GM21381 (cell line): ENCODE measurements at regions not wholly inside any gene's neighbourhood (a gene's known extent, or its start where the extent isn't known, plus 50 kb on each side); places are given as distances from the start of the nearest gene placed in this dataset.

Experiments used
- ATAC-seq: cut with Tn5 transposase; IDR thresholded peaks from one replicate; pipeline ENCODE4 v1.9.1; 2021; ENCODE audit warnings: mild to moderate bottlenecking, moderate library complexity; ENCODE audit not compliant: unreplicated experiment

DNA sequence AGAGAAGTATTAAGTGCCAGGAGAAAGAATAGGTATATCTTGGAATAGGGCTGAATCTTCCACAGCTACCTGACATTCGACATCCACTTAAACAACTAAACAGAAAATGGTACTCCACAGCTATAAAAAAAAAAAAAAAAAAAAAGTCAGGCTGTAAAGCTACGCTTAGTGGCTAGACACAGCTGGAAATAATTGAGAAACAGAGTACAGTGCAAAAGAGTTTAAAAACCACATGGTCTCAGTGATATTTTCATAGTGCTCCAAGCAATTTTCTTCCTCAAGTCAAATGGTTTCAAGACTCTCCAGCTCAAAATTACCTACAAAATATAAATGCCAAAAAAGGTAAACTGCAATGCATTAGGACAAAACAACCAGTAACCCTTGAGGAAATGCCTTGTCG is 607.1 kb downstream of the KCNJ2 start:
- ATAC-seq = no peak

- no peak for ATAC-seq
These were observed 610.7 kb downstream of the KCNJ2 start for GRCh38 chr17:70780031-70780430.

DNA sequence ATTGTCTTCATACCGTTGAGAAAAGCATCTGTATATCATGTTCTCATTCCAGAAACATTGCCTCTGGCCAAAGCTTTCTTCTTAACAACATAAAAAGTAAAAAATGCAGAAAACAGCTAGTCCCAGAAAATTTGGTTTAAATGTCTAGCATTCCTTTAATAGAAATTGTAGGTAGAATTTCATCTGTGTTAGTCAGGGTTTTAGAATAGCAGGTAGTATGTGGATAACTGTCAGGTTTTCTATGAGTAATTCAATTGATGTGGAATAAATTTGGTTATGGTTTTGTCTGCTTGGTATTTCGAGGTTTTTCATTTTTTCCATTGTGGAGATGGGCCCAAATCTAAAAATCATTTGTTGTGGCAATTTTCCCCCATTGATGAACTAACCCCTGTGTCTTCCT is 616.7 kb downstream of the KCNJ2 start:
- ATAC-seq = no peak

DNA sequence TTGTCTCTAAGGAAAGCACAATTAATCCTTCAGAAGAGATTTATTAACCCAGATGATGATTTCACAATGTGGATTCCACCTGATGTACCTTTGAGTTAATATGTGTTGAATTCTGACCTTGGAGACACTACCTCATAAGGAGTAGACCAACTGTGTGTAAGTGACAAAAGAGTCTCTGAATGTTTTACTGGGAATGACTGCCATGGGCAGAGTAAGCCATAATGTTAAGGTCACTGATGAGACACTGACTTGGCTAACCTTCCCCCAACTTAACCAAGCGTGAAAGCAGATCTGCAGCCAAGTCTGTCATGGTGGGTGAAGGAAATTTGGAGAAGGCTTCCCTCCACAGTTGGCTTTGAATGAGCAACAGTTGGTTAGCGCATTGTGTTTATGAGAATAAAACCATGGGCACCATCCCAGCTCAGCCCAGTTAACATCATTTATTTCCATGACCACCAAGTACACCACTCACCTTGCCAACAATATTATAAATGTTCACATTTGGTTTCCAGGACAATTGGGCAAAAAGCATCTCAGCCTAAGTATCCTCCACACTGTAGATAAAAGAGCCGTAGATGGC is 618.5 kb downstream of the KCNJ2 start:
- no peak for ATAC-seq

- no peak for ATAC-seq
These were observed 622.6 kb downstream of the KCNJ2 start for GRCh38 chr17:70791748-70792443.

DNA sequence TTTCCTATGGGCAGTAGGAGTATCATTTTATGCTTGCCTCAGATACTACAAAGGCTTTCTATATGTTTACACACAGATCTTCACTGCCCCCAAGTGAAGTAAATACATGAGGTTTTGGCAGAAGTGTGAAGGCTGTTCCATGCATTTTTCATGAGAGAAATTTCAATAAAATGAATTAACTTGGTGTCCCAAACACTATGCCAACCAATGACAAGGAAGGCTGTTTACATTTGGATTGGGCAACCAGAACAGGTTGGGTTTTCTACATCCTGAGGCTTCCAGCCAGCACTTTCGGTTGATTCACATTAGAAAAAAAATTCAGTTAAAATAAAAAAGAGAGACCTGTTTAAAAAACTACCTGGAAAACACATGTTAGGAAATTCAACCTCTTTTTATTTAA is 625.4 kb downstream of the KCNJ2 start:
- ATAC-seq = no peak

- ATAC-seq = no peak
These were observed 626.3 kb downstream of the KCNJ2 start for GRCh38 chr17:70795620-70796019.

DNA sequence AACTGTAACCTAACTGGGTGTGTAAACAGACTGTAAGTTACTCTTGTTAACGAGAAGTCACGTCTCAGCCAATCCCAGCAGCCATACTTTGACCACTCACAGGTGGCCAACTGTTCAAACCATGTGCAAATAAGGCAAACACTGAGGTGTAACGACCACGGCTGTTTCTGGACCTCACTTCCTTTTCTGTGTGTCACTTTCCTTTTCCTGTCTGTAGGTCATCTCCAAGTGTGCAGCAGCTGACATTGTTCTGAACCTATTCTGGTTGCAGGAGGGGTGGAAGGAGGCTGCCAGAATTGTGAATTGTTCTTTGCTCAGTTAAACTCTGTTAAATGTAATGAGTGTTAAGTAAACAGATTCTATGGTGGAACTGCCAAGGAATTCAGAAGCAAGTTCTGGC is 627.4 kb downstream of the KCNJ2 start:
- ATAC-seq = no peak

DNA sequence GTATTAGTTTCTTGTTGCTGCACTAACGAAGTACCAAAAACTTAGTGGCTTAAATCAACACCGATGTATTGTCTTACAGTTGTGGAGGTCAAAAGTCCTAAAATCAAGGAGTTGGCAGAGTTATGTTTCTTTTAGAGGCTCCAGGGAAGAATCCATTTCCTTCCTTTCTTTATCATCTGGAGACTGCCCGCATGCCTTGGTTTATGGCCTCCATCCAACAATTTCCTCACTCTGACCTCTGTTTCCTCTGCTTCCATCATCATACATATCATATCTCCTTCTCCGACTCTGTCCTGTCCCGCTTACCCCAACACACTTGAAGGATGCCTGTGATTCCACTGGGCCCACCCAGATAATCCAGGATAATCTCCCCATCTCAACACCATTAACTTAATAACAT is 627.8 kb downstream of the KCNJ2 start:
- no peak for ATAC-seq

DNA sequence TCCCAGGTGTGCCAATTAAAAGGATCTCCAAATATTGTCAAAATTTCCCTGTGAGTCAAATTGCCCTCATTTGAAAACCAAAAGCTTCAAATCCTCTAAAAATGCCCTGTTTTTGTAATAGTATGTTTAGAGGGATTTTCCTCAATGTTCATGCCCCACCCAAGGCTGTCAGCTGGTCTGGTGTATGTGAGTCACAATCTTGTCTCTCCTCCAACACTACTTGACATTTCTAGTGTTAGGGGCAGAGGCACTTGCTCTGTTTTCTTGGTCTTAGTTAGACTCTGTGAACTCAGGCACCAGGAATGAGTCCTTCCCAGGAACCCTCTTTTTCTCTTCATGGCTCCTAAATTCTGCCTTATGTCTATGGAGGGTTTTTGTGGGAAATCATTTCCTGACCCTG is 634.8 kb downstream of the KCNJ2 start:
- ATAC-seq = no peak

GRCh38 chr17:70808596-70808995 is 639.3 kb downstream of the KCNJ2 start:
- ATAC-seq = no peak

DNA sequence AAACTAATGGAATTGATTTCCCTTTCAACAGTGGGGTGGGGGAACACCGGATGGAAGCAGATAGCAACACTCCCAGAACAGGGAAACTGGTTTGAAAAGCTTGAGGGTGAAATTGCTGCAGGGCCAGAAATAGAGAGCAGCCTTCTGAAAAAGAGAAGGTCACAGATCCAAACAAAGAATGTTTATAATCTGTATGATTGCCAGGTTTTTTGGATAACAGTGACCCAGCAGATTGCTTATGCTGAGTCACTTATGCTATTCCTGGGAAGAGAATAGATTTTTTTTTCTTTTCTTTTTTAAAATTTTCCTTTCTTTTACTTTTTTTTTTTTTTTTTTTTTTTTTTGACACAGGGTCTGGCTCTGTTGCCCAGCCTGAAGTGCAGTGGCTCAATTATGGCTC is 641.3 kb downstream of the KCNJ2 start:
- no peak for ATAC-seq

- ATAC-seq = no peak
These were observed 644.1 kb downstream of the KCNJ2 start for GRCh38 chr17:70813355-70813930.

DNA sequence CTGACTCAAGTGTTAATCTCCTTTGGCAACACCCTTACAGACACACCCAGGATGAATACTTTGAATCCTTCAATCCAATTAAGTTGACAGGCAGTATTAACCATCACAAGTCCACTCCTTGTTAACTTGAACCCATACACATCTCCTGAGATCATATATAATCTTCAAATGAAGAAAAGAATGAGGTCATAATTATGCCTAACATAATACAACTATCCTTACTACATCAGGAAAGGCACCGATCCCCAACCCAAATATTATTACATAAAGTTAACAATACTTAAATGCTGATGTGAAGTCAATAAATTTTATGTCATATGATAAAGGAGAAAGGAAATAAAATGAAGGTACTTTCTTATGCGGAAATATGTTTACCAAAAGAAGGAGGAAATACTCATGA is 649.9 kb downstream of the KCNJ2 start:
- no peak for ATAC-seq

DNA sequence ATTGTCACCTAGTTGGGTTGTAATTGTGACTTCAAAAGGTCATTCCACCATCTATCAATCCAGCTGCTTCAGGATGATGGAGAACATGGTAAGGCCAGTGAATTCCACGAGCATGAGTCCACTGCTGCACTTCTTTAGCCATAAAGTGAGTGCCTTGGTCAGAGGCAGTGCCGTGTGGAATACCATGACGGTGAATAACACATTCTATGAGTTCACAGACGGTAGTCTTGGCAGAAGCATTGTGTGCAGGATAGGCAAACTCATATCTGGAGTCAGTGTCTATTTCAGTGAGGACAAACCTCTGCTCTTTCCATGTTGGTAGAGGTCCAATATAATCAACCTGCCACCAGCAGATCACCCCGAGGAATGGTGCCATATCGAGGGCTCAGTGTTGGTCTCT is 650.9 kb downstream of the KCNJ2 start:
- no peak for ATAC-seq

- no peak for ATAC-seq
These were observed 656.2 kb downstream of the KCNJ2 start for GRCh38 chr17:70825321-70826125.

- ATAC-seq = no peak
These were observed 660.5 kb downstream of the KCNJ2 start for GRCh38 chr17:70829876-70830275.

GRCh38 chr17:70834039-70834438 is 664.7 kb downstream of the KCNJ2 start:
- ATAC-seq = no peak

- no peak for ATAC-seq
These were observed 679.5 kb downstream of the KCNJ2 start for GRCh38 chr17:70848785-70849184.

DNA sequence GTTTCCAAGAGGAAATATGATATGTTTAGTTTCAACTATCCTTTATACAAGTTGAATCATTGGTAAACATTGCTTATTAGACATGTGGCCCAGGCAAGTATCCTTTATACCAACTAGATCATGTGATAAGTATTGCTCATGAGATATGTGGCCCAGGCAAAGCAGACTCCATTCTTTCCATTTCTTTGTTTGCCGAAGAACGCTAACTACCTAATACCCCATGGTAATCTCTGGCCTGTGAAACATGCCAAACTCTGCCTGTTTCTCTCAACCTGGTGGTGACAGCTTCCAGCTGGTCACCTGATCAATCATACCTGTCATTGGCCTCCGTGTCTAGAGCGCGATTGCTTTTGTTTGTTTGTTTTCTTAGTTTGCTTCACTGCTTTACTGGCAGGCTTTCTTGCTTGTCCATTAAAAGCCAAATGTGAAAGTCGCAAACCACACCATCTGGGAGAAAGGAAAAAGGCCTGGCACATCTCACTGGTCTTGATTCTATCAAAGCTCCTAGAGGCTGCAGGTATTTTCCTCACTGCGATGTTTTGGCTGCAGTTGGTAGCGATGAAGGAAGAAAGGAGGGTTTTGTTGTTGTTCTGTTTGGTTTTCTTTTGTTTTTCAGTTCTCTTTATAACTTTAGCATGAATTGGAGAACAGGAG is 686.2 kb downstream of the KCNJ2 start:
- no peak for ATAC-seq

GRCh38 chr17:70857351-70857750 is 688.0 kb downstream of the KCNJ2 start:
- no peak for ATAC-seq
